Astrocyte (in vitro differentiated cells and primary cell): ENCODE measurements at regions not wholly inside any gene's neighbourhood (a gene's known extent, or its start where the extent isn't known, plus 50 kb on each side); places are given as distances from the start of the nearest gene placed in this dataset.

ENCODE experiments used
- EZH2 ChIP-seq: IDR thresholded peaks from 2 replicates; pipeline ENCODE4 v1.6.1; 2012; ENCODE audit warnings: mild to moderate bottlenecking, low read length, inconsistent platforms; ENCODE audit not compliant: insufficient read depth
- TF ChIP-seq, protein P1 (sequence below): IDR thresholded peaks from 2 replicates; pipeline ENCODE4 v1.5.1; 2011; ENCODE audit warnings: low read depth, mild to moderate bottlenecking, inconsistent platforms, low read length, moderate library complexity; ENCODE audit not compliant: insufficient read depth

- TF ChIP-seq, protein P1, sequence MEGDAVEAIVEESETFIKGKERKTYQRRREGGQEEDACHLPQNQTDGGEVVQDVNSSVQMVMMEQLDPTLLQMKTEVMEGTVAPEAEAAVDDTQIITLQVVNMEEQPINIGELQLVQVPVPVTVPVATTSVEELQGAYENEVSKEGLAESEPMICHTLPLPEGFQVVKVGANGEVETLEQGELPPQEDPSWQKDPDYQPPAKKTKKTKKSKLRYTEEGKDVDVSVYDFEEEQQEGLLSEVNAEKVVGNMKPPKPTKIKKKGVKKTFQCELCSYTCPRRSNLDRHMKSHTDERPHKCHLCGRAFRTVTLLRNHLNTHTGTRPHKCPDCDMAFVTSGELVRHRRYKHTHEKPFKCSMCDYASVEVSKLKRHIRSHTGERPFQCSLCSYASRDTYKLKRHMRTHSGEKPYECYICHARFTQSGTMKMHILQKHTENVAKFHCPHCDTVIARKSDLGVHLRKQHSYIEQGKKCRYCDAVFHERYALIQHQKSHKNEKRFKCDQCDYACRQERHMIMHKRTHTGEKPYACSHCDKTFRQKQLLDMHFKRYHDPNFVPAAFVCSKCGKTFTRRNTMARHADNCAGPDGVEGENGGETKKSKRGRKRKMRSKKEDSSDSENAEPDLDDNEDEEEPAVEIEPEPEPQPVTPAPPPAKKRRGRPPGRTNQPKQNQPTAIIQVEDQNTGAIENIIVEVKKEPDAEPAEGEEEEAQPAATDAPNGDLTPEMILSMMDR = no peak
- TF ChIP-seq EZH2 = no peak
Observed at GRCh38 chr3:109702976-109703375, 365.6 kb upstream of the DPPA4 start.
